ENCODE measurements at regions not wholly inside any gene's neighbourhood (a gene's known extent, or its start where the extent isn't known, plus 50 kb on each side); places are given as distances from the start of the nearest gene placed in this dataset.

DNA sequence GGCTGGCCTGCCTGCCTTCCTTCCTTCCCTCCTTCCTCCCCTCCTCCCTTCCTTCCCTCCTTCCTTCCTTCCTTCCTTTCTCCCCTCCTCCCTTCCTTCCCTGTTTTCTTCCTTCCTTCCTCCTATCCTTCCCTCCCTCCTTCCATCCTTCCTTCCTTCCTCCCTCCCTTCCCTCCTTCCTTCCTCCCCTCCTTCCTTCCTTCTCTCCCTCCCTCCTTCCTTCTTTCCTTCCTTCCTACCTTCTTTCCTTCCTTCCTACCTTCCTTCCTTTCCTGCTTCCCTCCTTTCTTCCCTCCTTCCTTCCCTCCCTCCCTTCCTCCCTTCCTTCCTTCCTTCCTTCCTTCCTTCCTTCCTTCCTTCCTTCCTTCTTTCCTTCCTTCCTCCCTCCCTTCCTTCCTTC is 70.1 kb upstream of the PTGFR start:
- TF ChIP-seq, protein P1, sequence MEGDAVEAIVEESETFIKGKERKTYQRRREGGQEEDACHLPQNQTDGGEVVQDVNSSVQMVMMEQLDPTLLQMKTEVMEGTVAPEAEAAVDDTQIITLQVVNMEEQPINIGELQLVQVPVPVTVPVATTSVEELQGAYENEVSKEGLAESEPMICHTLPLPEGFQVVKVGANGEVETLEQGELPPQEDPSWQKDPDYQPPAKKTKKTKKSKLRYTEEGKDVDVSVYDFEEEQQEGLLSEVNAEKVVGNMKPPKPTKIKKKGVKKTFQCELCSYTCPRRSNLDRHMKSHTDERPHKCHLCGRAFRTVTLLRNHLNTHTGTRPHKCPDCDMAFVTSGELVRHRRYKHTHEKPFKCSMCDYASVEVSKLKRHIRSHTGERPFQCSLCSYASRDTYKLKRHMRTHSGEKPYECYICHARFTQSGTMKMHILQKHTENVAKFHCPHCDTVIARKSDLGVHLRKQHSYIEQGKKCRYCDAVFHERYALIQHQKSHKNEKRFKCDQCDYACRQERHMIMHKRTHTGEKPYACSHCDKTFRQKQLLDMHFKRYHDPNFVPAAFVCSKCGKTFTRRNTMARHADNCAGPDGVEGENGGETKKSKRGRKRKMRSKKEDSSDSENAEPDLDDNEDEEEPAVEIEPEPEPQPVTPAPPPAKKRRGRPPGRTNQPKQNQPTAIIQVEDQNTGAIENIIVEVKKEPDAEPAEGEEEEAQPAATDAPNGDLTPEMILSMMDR (IDR thresholded peaks at IDR 0.05) = no peak
- no peak for TF ChIP-seq POLR2A (IDR thresholded peaks at IDR 0.05)

All from testis (tissue), 2 donors.